PC-9 (cell line): ENCODE measurements at regions not wholly inside any gene's neighbourhood (a gene's known extent, or its start where the extent isn't known, plus 50 kb on each side); places are given as distances from the start of the nearest gene placed in this dataset.

Source experiments
- CTCF ChIP-seq: fragments of 200-600 bp; sonication (generic); conservative IDR thresholded peaks from 2 replicates; pipeline ENCODE4 v1.6.1; 2017; ENCODE audit warnings: mixed run types, antibody characterized with exemption, mild to moderate bottlenecking, moderate library complexity
- EZH2 ChIP-seq: fragments of 200-600 bp; sonication (generic); IDR thresholded peaks from 2 replicates; pipeline ENCODE4 v1.8.0; 2017; ENCODE audit warnings: antibody characterized with exemption, low read depth

GRCh38 chr9:119829186-119829585 lies 460.0 kb upstream of the BRINP1 start:
- TF ChIP-seq CTCF = no peak
- no peak for TF ChIP-seq EZH2
